H1 (cell line): ENCODE measurements at regions not wholly inside any gene's neighbourhood (a gene's known extent, or its start where the extent isn't known, plus 50 kb on each side); places are given as distances from the start of the nearest gene placed in this dataset.

Experiments used
- CTCF ChIA-PET: fragments of 300-600 bp; sonication (Branson Sonifier 250); formaldehyde crosslinking; loops from one replicate; lab custom pipeline; 2021; ENCODE audit not compliant: partially characterized antibody; lab: Charles Lee
- POLR2A ChIA-PET: fragments of 300-600 bp; sonication (Branson Sonifier 250); formaldehyde crosslinking; loops from one replicate; lab custom pipeline; 2021; ENCODE audit warnings: inconsistent platforms; ENCODE audit not compliant: partially characterized antibody; lab: Charles Lee
- DNase-seq, 2 experiments: peaks; one replicate each; pipeline versions ENCODE4 v3.0.0 to v3.0.0-alpha.2; 2010 to 2022; ENCODE audit warnings: low spot score in 2 of 2, low read depth in 1 of 2, mixed read lengths in 1 of 2
- FAIRE-seq: peaks from 2 replicates; lab custom pipeline; 2011; peaks lifted over from hg19 to GRCh38; lab: Jason Lieb, UNC
- H2AFZ ChIP-seq: 2 replicates; pipeline ENCODE4 v1.8.1; 2012; ENCODE audit warnings: low read length, inconsistent platforms
- H2AK5ac ChIP-seq: 2 replicates; pipeline ENCODE4 v1.6.1; 2013; ENCODE audit warnings: low read depth, low read length
- H2BK120ac ChIP-seq: replicated peaks from 2 replicates; pipeline ENCODE3; 2013; ENCODE audit warnings: low read depth, low read length, inconsistent platforms
- H2BK12ac ChIP-seq: 2 replicates; pipeline ENCODE4 v1.6.1; 2013; ENCODE audit warnings: low read depth, low read length
- H2BK15ac ChIP-seq: 2 replicates; pipeline ENCODE4 v1.6.1; 2013; ENCODE audit warnings: low read length
- H2BK20ac ChIP-seq: 2 replicates; pipeline ENCODE4 v1.6.1; 2013; ENCODE audit warnings: low read length
- H2BK5ac ChIP-seq: 2 replicates; pipeline ENCODE4 v1.6.1; 2013; ENCODE audit warnings: low read depth, low read length
- H3K14ac ChIP-seq: 2 replicates; pipeline ENCODE4 v1.6.1; 2013; ENCODE audit warnings: inconsistent platforms; ENCODE audit not compliant: insufficient read length
- H3K18ac ChIP-seq: 2 replicates; pipeline ENCODE4 v1.6.1; 2013; ENCODE audit warnings: low read length; ENCODE audit errors: extremely low read depth
- H3K23ac ChIP-seq: 2 replicates; pipeline ENCODE4 v1.6.1; 2013; ENCODE audit warnings: inconsistent platforms; ENCODE audit not compliant: insufficient read length
- H3K23me2 ChIP-seq: 2 replicates; pipeline ENCODE4 v1.6.1; 2013; ENCODE audit warnings: low read depth, low read length
- H3K27ac ChIP-seq: 2 replicates; pipeline ENCODE4 v1.6.1; 2011; ENCODE audit warnings: low read depth, low read length, inconsistent platforms
- H3K27me3 ChIP-seq, 4 experiments: replicated peaks in 1 of 4; 1 replicate in 1 of 4; 2 replicates in 3 of 4; pipeline versions ENCODE4 v1.6.1 to v1.8.1; 2011 to 2013; ENCODE audit warnings: low read length in 3 of 4, mild to moderate bottlenecking in 3 of 4, inconsistent platforms in 2 of 4, mixed read lengths in 2 of 4, moderate library complexity in 1 of 4; ENCODE audit not compliant: control insufficient read depth in 3 of 4, insufficient read depth in 3 of 4; ENCODE audit errors: extremely low read depth in 1 of 4
- H3K36me3 ChIP-seq, 4 experiments: 2 replicates each; pipeline versions ENCODE4 v1.6.1 to v1.8.1; 2011 to 2013; ENCODE audit warnings: mild to moderate bottlenecking in 4 of 4, low read length in 3 of 4, moderate library complexity in 2 of 4, control low read depth in 1 of 4, inconsistent platforms in 1 of 4; ENCODE audit not compliant: insufficient read depth in 4 of 4, control insufficient read depth in 2 of 4
- H3K4ac ChIP-seq: replicated peaks from 2 replicates; pipeline ENCODE3; 2013; ENCODE audit warnings: low read length, low read depth, mixed read lengths, inconsistent platforms; ENCODE audit not compliant: insufficient read length
- H3K4me1 ChIP-seq, 4 experiments: replicated peaks in 1 of 4; 1 replicate in 1 of 4; 2 replicates in 3 of 4; pipeline versions ENCODE4 v1.6.1 to v1.8.1; 2011 to 2013; ENCODE audit warnings: low read length in 3 of 4, inconsistent platforms in 2 of 4, mixed read lengths in 1 of 4; ENCODE audit not compliant: insufficient read depth in 4 of 4, control insufficient read depth in 3 of 4
- H3K4me2 ChIP-seq, 2 experiments: 2 replicates each; pipeline versions ENCODE4 v1.6.1 to v1.8.1; 2011 to 2013; ENCODE audit warnings: low read depth in 2 of 2, low read length in 2 of 2, control low read depth in 1 of 2, inconsistent platforms in 1 of 2, mild to moderate bottlenecking in 1 of 2; ENCODE audit not compliant: insufficient read depth in 1 of 2
- H3K4me3 ChIP-seq, 4 experiments: fragments of 200-600, 300-600 bp in 1 of 4; sonication (generic), shearing (Covaris generic), sonication (Bioruptor Twin) in 1 of 4; 2 replicates each; pipeline versions ENCODE4 v1.5.1 to v1.8.1; 2011 to 2016; ENCODE audit warnings: low read length in 4 of 4, low read depth in 3 of 4, control low read depth in 2 of 4, inconsistent platforms in 2 of 4, mild to moderate bottlenecking in 2 of 4, mixed read lengths in 1 of 4, moderate library complexity in 1 of 4; ENCODE audit not compliant: insufficient read depth in 2 of 4; ENCODE audit errors: extremely low read depth in 1 of 4
- H3K56ac ChIP-seq: replicated peaks from 2 replicates; pipeline ENCODE3; 2013; ENCODE audit warnings: low read depth, mild to moderate bottlenecking, mixed read lengths, low read length, inconsistent platforms; ENCODE audit not compliant: insufficient read length
- H3K79me1 ChIP-seq: 2 replicates; pipeline ENCODE4 v1.6.1; 2013; ENCODE audit warnings: low read depth, low read length, control low read depth
- H3K79me2 ChIP-seq, 2 experiments: 2 replicates each; pipeline versions ENCODE4 v1.6.1 to v1.8.1; 2012 to 2013; ENCODE audit warnings: low read length in 2 of 2, mild to moderate bottlenecking in 2 of 2, inconsistent platforms in 1 of 2; ENCODE audit not compliant: insufficient read depth in 2 of 2, control insufficient read depth in 1 of 2
- H3K9ac ChIP-seq, 4 experiments: replicated peaks in 1 of 4; 1 replicate in 1 of 4; 2 replicates in 3 of 4; pipeline versions ENCODE4 v1.6.1 to v1.8.1; 2011 to 2013; ENCODE audit warnings: low read depth in 3 of 4, low read length in 3 of 4, control low read depth in 2 of 4, mild to moderate bottlenecking in 2 of 4, moderate library complexity in 2 of 4, inconsistent platforms in 1 of 4; ENCODE audit errors: extremely low read depth in 1 of 4
- H3K9me3 ChIP-seq, 2 experiments: 2 replicates each; pipeline versions ENCODE4 v1.6.1 to v1.8.1; 2012 to 2013; ENCODE audit warnings: mild to moderate bottlenecking in 2 of 2, moderate library complexity in 2 of 2, control low read depth in 1 of 2, inconsistent platforms in 1 of 2, low read depth in 1 of 2, low read length in 1 of 2, mixed read lengths in 1 of 2; ENCODE audit not compliant: insufficient read depth in 2 of 2
- H4K20me1 ChIP-seq, 2 experiments: replicated peaks in 1 of 2; 2 replicates each; pipeline versions ENCODE3 to v1.8.1; 2011 to 2013; ENCODE audit warnings: inconsistent platforms in 2 of 2, low read length in 2 of 2, mild to moderate bottlenecking in 1 of 2; ENCODE audit not compliant: insufficient read depth in 2 of 2, control insufficient read depth in 1 of 2
- H4K5ac ChIP-seq: 2 replicates; pipeline ENCODE4 v1.6.1; 2013; ENCODE audit warnings: low read length, low read depth, mixed read lengths, inconsistent platforms; ENCODE audit not compliant: insufficient read length
- H4K8ac ChIP-seq: 2 replicates; pipeline ENCODE4 v1.8.0; 2013; ENCODE audit warnings: mild to moderate bottlenecking, moderate library complexity, low read length, inconsistent platforms; ENCODE audit not compliant: insufficient read depth; ENCODE audit errors: extremely low read depth
- H4K91ac ChIP-seq: replicated peaks from 2 replicates; pipeline ENCODE3; 2013; ENCODE audit warnings: low read length, mixed read lengths, inconsistent platforms; ENCODE audit not compliant: insufficient read length
- ASH2L ChIP-seq: fragments of 200-600, 300-600 bp; sonication (generic); IDR thresholded peaks from one replicate; pipeline ENCODE4 v1.7.1; 2017; ENCODE audit warnings: low read length
- CBX8 ChIP-seq: fragments of 300-800, 300-1000 bp; sonication (generic); IDR thresholded peaks from 2 replicates; pipeline ENCODE4 v1.7.1; 2016; ENCODE audit warnings: low read depth, low read length, borderline replicate concordance
- EGR1 ChIP-seq: IDR thresholded peaks from 2 replicates; pipeline ENCODE4 v1.6.1; 2011; ENCODE audit warnings: low read depth, low read length, borderline replicate concordance
- GABPA ChIP-seq: IDR thresholded peaks from 2 replicates; pipeline ENCODE4 v1.6.1; 2011; ENCODE audit warnings: mild to moderate bottlenecking, low read length, moderate library complexity, borderline replicate concordance; ENCODE audit not compliant: insufficient read depth
- JUN ChIP-seq: IDR thresholded peaks from 2 replicates; pipeline ENCODE4 v1.6.1; 2011; ENCODE audit warnings: low read depth, mild to moderate bottlenecking, improper control_type of control experiment, low read length
- POLR2AphosphoS5 ChIP-seq: IDR thresholded peaks from 2 replicates; pipeline ENCODE4 v1.6.1; 2011; ENCODE audit warnings: low read depth, low read length
- POU5F1 ChIP-seq: IDR thresholded peaks from 2 replicates; pipeline ENCODE4 v1.6.1; 2011; ENCODE audit warnings: low read depth, mild to moderate bottlenecking, low read length, moderate library complexity
- RFX5 ChIP-seq: IDR thresholded peaks from 2 replicates; pipeline ENCODE4 v1.6.1; 2011; ENCODE audit warnings: low read depth, low read length, improper control_type of control experiment, borderline replicate concordance
- RNF2 ChIP-seq: fragments of 200-900, 300-1000 bp; sonication (generic); IDR thresholded peaks from 2 replicates; pipeline ENCODE4 v1.7.1; 2016; ENCODE audit warnings: borderline replicate concordance, low read depth, mild to moderate bottlenecking, antibody characterized with exemption, low read length; ENCODE audit not compliant: poor library complexity, severe bottlenecking; ENCODE audit errors: missing control alignments
- SP4 ChIP-seq: IDR thresholded peaks from 2 replicates; pipeline ENCODE4 v1.6.1; 2012; ENCODE audit warnings: low read length, inconsistent platforms
- TAF7 ChIP-seq: optimal IDR thresholded peaks from 2 replicates; pipeline ENCODE3; 2011; ENCODE audit warnings: low read depth, mild to moderate bottlenecking, inconsistent platforms, low read length, moderate library complexity, borderline replicate concordance
- TCF12 ChIP-seq: IDR thresholded peaks from 2 replicates; pipeline ENCODE4 v1.6.1; 2011; ENCODE audit warnings: low read depth, mild to moderate bottlenecking, low read length
- YY1 ChIP-seq: IDR thresholded peaks from 2 replicates; pipeline ENCODE4 v1.6.1; 2011; ENCODE audit warnings: low read depth, mild to moderate bottlenecking, low read length
- TF ChIP-seq, protein P1 (sequence below): IDR thresholded peaks from 2 replicates; pipeline ENCODE4 v1.6.1; 2011; ENCODE audit warnings: low read length, improper control_type of control experiment
- TF ChIP-seq, protein P2 (sequence below): IDR thresholded peaks from 2 replicates; pipeline ENCODE4 v1.6.1; 2012; ENCODE audit warnings: inconsistent platforms

GRCh38 chr13:73966331-73966730, 167.9 kb downstream of the KLF12 start:
- no peak overlapping the region for H4K8ac ChIP-seq
- no peak overlapping the region for H4K91ac ChIP-seq
- ChIA-PET POLR2A (no interaction called here), CTCF (interaction anchor here (1.0 kb wide), 1 partner anchor 74 kb away, joined by 3 read pairs; no protein-coding TSS in a partner anchor)
- no peak overlapping the region for H3K4me2 ChIP-seq
- no peak overlapping the region for H3K56ac ChIP-seq
- no peak overlapping the region for H3K14ac ChIP-seq
- no peaks in the 10 kb centered on the region for H3K9me3 ChIP-seq
- no peaks in the 10 kb centered on the region; a peak in 1 of 4 replicates for H3K79me2 ChIP-seq
- no peak overlapping the region for H3K4ac ChIP-seq
- H2BK5ac ChIP-seq: no peak overlapping the region
- H2BK20ac ChIP-seq: no peak overlapping the region
- H3K36me3 ChIP-seq: no peaks in the 10 kb centered on the region
- no peak overlapping the region for H3K27ac ChIP-seq
- H3K9ac ChIP-seq: no peak overlapping the region
- no peak overlapping the region for H4K5ac ChIP-seq
- no peaks in the 10 kb centered on the region for H4K20me1 ChIP-seq
- H3K23ac ChIP-seq: no peak overlapping the region
- no peak overlapping the region for H3K4me3 ChIP-seq
- no peak overlapping the region for H3K18ac ChIP-seq
- no peak overlapping the region for H2BK12ac ChIP-seq
- FAIRE-seq (no peak), DNase-seq (no peak)
- no peaks in the 10 kb centered on the region for H3K27me3 ChIP-seq
- H3K4me1 ChIP-seq: peaks cover 0 to 4% (median 2%) of the 10 kb centered on the region in 4 experiments; a peak in 3 of 7 replicates
- H2BK15ac ChIP-seq: no peak overlapping the region
- H2AFZ ChIP-seq: no peak overlapping the region
- no peaks in the 10 kb centered on the region; the same call in 1 of the 2 replicates for H3K79me1 ChIP-seq
- no peaks in the 10 kb centered on the region for H3K23me2 ChIP-seq
- no peak overlapping the region for H2AK5ac ChIP-seq
- H2BK120ac ChIP-seq: no peak overlapping the region
- TF ChIP-seq TAF7 (no peak), YY1 (no peak), SP4 (no peak), POU5F1 (no peak), ASH2L (no peak), CBX8 (no peak), GABPA (no peak), JUN (no peak), RFX5 (no peak), RNF2 (no peak), POLR2AphosphoS5 (no peak), TCF12 (no peak), EGR1 (no peak)
- TF ChIP-seq, protein P1, sequence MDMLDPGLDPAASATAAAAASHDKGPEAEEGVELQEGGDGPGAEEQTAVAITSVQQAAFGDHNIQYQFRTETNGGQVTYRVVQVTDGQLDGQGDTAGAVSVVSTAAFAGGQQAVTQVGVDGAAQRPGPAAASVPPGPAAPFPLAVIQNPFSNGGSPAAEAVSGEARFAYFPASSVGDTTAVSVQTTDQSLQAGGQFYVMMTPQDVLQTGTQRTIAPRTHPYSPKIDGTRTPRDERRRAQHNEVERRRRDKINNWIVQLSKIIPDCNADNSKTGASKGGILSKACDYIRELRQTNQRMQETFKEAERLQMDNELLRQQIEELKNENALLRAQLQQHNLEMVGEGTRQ: no peak
- TF ChIP-seq, protein P2, sequence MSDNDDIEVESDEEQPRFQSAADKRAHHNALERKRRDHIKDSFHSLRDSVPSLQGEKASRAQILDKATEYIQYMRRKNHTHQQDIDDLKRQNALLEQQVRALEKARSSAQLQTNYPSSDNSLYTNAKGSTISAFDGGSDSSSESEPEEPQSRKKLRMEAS: no peak
